HCT116 (cell line): ENCODE measurements at regions not wholly inside any gene's neighbourhood (a gene's known extent, or its start where the extent isn't known, plus 50 kb on each side); places are given as distances from the start of the nearest gene placed in this dataset.

ENCODE experiments used
- ATAC-seq: fragments of 200-7000 bp; cut with Tn5 transposase; 2 replicates; pipeline ENCODE4 v1.9.1; 2020; ENCODE audit warnings: mild to moderate bottlenecking, moderate library complexity
- BruUV-seq: library from RNA; stranded (reverse); fragments of 400-500 nt; replicated peaks from 2 replicates; lab custom pipeline; 2021; lab: Mats Ljungman, UMichigan
- CTCF ChIA-PET: fragments of 300-600 bp; sonication (Branson Sonifier 250); formaldehyde crosslinking; loops from one replicate; lab custom pipeline; 2021; ENCODE audit warnings: antibody characterized with exemption; lab: Charles Lee
- POLR2A ChIA-PET: fragments of 300-600, 350-600 bp; sonication (Branson Sonifier 250); formaldehyde crosslinking; loops from one replicate; lab custom pipeline; 2021; ENCODE audit warnings: antibody characterized with exemption; lab: Charles Lee
- RAD21 ChIA-PET, 2 experiments: fragments of 300-600 bp; sonication (Branson Sonifier 250); formaldehyde crosslinking; loops; one replicate each; lab custom pipeline; 2023; ENCODE audit warnings: low total read pairs in 2 of 2; ENCODE audit not compliant: uncharacterized antibody in 2 of 2, unreplicated experiment in 2 of 2, low non-redundant PET in 1 of 2; lab: Charles Lee
- DNase-seq: peaks from one replicate; pipeline ENCODE4 v3.0.0-alpha.2; 2010; ENCODE audit warnings: low read depth, low spot score
- H2AFZ ChIP-seq: fragments of 200-600 bp; shearing (Covaris generic), sonication (generic); 2 replicates; pipeline ENCODE4 v1.6.1; 2017; ENCODE audit warnings: low read depth, mixed run types, mixed read lengths, antibody characterized with exemption, low read length; ENCODE audit not compliant: poor library complexity, severe bottlenecking
- H3K27ac ChIP-seq: 2 replicates; pipeline ENCODE4 v1.5.1; 2012; ENCODE audit warnings: low read depth, low read length
- H3K27me3 ChIP-seq: fragments of 200-600 bp; sonication (generic); 2 replicates; pipeline ENCODE4 v1.6.1; 2016; ENCODE audit warnings: mixed run types, low read length, mixed read lengths; ENCODE audit not compliant: insufficient read depth
- H3K36me3 ChIP-seq, 2 experiments: fragments of 200-500 bp in 1 of 2; fragments of 200-600 bp in 1 of 2; sonication (Bioruptor generic) in 1 of 2; sonication (generic) in 1 of 2; 2 replicates each; pipeline versions ENCODE4 v1.5.1 to v1.6.1; 2014 to 2016; ENCODE audit warnings: low read length in 2 of 2, inconsistent platforms in 1 of 2, mixed read lengths in 1 of 2, mixed run types in 1 of 2; ENCODE audit not compliant: insufficient read depth in 2 of 2, control insufficient read depth in 1 of 2
- H3K4me1 ChIP-seq, 2 experiments: fragments of 200-600 bp in 1 of 2; sonication (generic) in 1 of 2; 2 replicates each; pipeline versions ENCODE4 v1.5.1 to v1.6.1; 2012 to 2017; ENCODE audit warnings: low read length in 2 of 2, inconsistent platforms in 1 of 2, mild to moderate bottlenecking in 1 of 2, mixed read lengths in 1 of 2, mixed run types in 1 of 2, moderate library complexity in 1 of 2; ENCODE audit not compliant: insufficient read depth in 2 of 2, control insufficient read depth in 1 of 2
- H3K4me2 ChIP-seq: fragments of 200-600 bp; sonication (generic); 2 replicates; pipeline ENCODE4 v1.6.1; 2017; ENCODE audit warnings: mixed run types, low read length, mixed read lengths
- H3K4me3 ChIP-seq, 2 experiments: fragments of 200-600 bp in 1 of 2; sonication (generic) in 1 of 2; replicated peaks in 1 of 2; 2 replicates each; pipeline ENCODE4 v1.5.1; 2011 to 2016; ENCODE audit warnings: low read length in 2 of 2, control low read depth in 1 of 2, low read depth in 1 of 2, mild to moderate bottlenecking in 1 of 2, mixed read lengths in 1 of 2, mixed run types in 1 of 2
- H3K79me2 ChIP-seq: fragments of 200-600 bp; sonication (generic); 2 replicates; pipeline ENCODE4 v1.6.1; 2017; ENCODE audit warnings: mild to moderate bottlenecking, mixed run types, low read length, moderate library complexity, mixed read lengths; ENCODE audit not compliant: insufficient read depth
- H3K9ac ChIP-seq: fragments of 200-600 bp; sonication (generic); 2 replicates; pipeline ENCODE4 v1.6.1; 2016; ENCODE audit warnings: low read length, mixed read lengths
- H3K9me2 ChIP-seq: fragments of 200-600 bp; sonication (generic), shearing (Covaris generic); 2 replicates; pipeline ENCODE4 v1.6.1; 2017; ENCODE audit warnings: mixed run types, mild to moderate bottlenecking, moderate library complexity; ENCODE audit not compliant: insufficient read depth
- H3K9me3 ChIP-seq, 2 experiments: fragments of 200-500 bp in 1 of 2; fragments of 200-600 bp in 1 of 2; sonication (Bioruptor generic) in 1 of 2; sonication (generic) in 1 of 2; 2 replicates each; pipeline ENCODE4 v1.6.1; 2014 to 2017; ENCODE audit warnings: low read length in 2 of 2, mixed read lengths in 2 of 2, inconsistent platforms in 1 of 2, low read depth in 1 of 2, mild to moderate bottlenecking in 1 of 2, mixed run types in 1 of 2, moderate library complexity in 1 of 2; ENCODE audit not compliant: control insufficient read depth in 1 of 2, insufficient read depth in 1 of 2
- H4K20me1 ChIP-seq: fragments of 200-600 bp; sonication (generic), shearing (Covaris generic); 2 replicates; pipeline ENCODE4 v1.6.1; 2017; ENCODE audit warnings: mixed run types, mild to moderate bottlenecking, moderate library complexity; ENCODE audit not compliant: insufficient read depth
- ATF3 ChIP-seq: IDR thresholded peaks from 2 replicates; pipeline ENCODE4 v1.6.1; 2012
- CBX3 ChIP-seq: IDR thresholded peaks from 2 replicates; pipeline ENCODE4 v1.6.1; 2012; ENCODE audit warnings: low read depth
- CEBPB ChIP-seq: IDR thresholded peaks from 2 replicates; pipeline ENCODE4 v1.6.1; 2012; ENCODE audit warnings: low read depth
- EGR1 ChIP-seq: IDR thresholded peaks from 2 replicates; pipeline ENCODE4 v1.6.1; 2012; ENCODE audit warnings: low read depth
- ELF1 ChIP-seq: IDR thresholded peaks from 2 replicates; pipeline ENCODE4 v1.6.1; 2012; ENCODE audit warnings: low read depth, borderline replicate concordance
- EZH2 ChIP-seq: fragments of 200-600 bp; sonication (generic); IDR thresholded peaks from 2 replicates; pipeline ENCODE4 v1.6.1; 2017; ENCODE audit warnings: antibody characterized with exemption, mixed run types
- JUND ChIP-seq: IDR thresholded peaks from 2 replicates; pipeline ENCODE4 v1.6.1; 2012
- MAX ChIP-seq: IDR thresholded peaks from 2 replicates; pipeline ENCODE4 v1.6.1; 2012
- POLR2A ChIP-seq: IDR thresholded peaks from 2 replicates; pipeline ENCODE4 v1.7.0; 2011; ENCODE audit warnings: borderline replicate concordance; ENCODE audit not compliant: insufficient read depth, insufficient read length; ENCODE audit errors: extremely low read depth
- POLR2AphosphoS5 ChIP-seq: IDR thresholded peaks from 2 replicates; pipeline ENCODE4 v1.6.1; 2011; ENCODE audit warnings: mild to moderate bottlenecking, low read depth, low read length, moderate library complexity
- RAD21 ChIP-seq: IDR thresholded peaks from 2 replicates; pipeline ENCODE4 v1.6.1; 2012; ENCODE audit warnings: low read depth, mild to moderate bottlenecking
- SIN3A ChIP-seq: IDR thresholded peaks from 2 replicates; pipeline ENCODE4 v1.6.1; 2012; ENCODE audit warnings: low read depth
- SP1 ChIP-seq: IDR thresholded peaks from 2 replicates; pipeline ENCODE4 v1.6.1; 2012; ENCODE audit warnings: low read depth
- SRF ChIP-seq: IDR thresholded peaks from 2 replicates; pipeline ENCODE4 v1.6.1; 2012; ENCODE audit warnings: low read depth
- TCF7L2 ChIP-seq: IDR thresholded peaks from 2 replicates; pipeline ENCODE4 v1.7.0; 2011; ENCODE audit warnings: borderline replicate concordance, inconsistent platforms; ENCODE audit not compliant: insufficient read depth, insufficient read length; ENCODE audit errors: extremely low read depth
- ZBTB33 ChIP-seq: IDR thresholded peaks from 2 replicates; pipeline ENCODE4 v1.6.1; 2011; ENCODE audit warnings: mild to moderate bottlenecking, low read length, moderate library complexity; ENCODE audit not compliant: insufficient replicate concordance; ENCODE audit errors: extremely low read depth
- ZFX ChIP-seq: fragments of 450-650 bp; IDR thresholded peaks from 2 replicates; pipeline ENCODE4 v1.6.1; 2017
- ZNF274 ChIP-seq: fragments of 200-500 bp; sonication (Bioruptor generic); IDR thresholded peaks from 2 replicates; pipeline ENCODE4 v1.6.1; 2014; ENCODE audit warnings: mild to moderate bottlenecking, low read depth, low read length, inconsistent platforms
- intact Hi-C: fragments of 100-400 bp; cut with micrococcal nuclease; formaldehyde crosslinking; loops from 2 replicates; pipeline ENCODE4 v1.10.0; 2022
- TF ChIP-seq, protein P1 (sequence below), 3 experiments: fragments of 200-600 bp in 1 of 3; sonication (generic) in 1 of 3; IDR thresholded peaks in 2 of 3; conservative IDR thresholded peaks in 1 of 3; 2 replicates each; pipeline ENCODE4 v1.5.1; 2012 to 2017; ENCODE audit warnings: low read depth in 2 of 3, low read length in 2 of 3, antibody characterized with exemption in 1 of 3, borderline replicate concordance in 1 of 3, control low read depth in 1 of 3, mild to moderate bottlenecking in 1 of 3, mixed read lengths in 1 of 3, mixed run types in 1 of 3, moderate library complexity in 1 of 3; ENCODE audit not compliant: insufficient read depth in 1 of 3

GRCh38 chr1:8251635-8252034 is 66.3 kb upstream of the SLC45A1 start:
- BruUV-seq, result no TSS peak
- DNase-seq (no peak), ATAC-seq (no peak)
- ChIA-PET CTCF (no interaction called here), POLR2A (no interaction called here), RAD21 (no interaction called here)
- intact Hi-C loops, result no loop called here
- Histone ChIP-seq H3K79me2 (no peaks in the 10 kb centered on the region), H3K27ac (no peak overlapping the region), H3K36me3 (no peaks in the 10 kb centered on the region), H3K4me1 (peaks cover 3 to 4% of the 10 kb centered on the region in 2 experiments; a peak in 2 of 4 replicates), H3K4me3 (no peak overlapping the region), H2AFZ (no peak overlapping the region), H3K9me3 (no peaks in the 10 kb centered on the region), H3K27me3 (no peaks in the 10 kb centered on the region), H3K4me2 (no peak overlapping the region), H3K9me2 (no peaks in the 10 kb centered on the region), H4K20me1 (no peaks in the 10 kb centered on the region), H3K9ac (no peak overlapping the region)
- TF ChIP-seq MAX (no peak), ZBTB33 (no peak), POLR2A (no peak), SIN3A (no peak), EGR1 (no peak), ZFX (no peak), POLR2AphosphoS5 (no peak), SP1 (no peak), CEBPB (no peak), SRF (no peak), ATF3 (no peak), RAD21 (no peak), ZNF274 (no peak), TCF7L2 (no peak), JUND (no peak), ELF1 (no peak), EZH2 (no peak), CBX3 (no peak)
- TF ChIP-seq, protein P1, sequence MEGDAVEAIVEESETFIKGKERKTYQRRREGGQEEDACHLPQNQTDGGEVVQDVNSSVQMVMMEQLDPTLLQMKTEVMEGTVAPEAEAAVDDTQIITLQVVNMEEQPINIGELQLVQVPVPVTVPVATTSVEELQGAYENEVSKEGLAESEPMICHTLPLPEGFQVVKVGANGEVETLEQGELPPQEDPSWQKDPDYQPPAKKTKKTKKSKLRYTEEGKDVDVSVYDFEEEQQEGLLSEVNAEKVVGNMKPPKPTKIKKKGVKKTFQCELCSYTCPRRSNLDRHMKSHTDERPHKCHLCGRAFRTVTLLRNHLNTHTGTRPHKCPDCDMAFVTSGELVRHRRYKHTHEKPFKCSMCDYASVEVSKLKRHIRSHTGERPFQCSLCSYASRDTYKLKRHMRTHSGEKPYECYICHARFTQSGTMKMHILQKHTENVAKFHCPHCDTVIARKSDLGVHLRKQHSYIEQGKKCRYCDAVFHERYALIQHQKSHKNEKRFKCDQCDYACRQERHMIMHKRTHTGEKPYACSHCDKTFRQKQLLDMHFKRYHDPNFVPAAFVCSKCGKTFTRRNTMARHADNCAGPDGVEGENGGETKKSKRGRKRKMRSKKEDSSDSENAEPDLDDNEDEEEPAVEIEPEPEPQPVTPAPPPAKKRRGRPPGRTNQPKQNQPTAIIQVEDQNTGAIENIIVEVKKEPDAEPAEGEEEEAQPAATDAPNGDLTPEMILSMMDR (IDR thresholded peaks at IDR 0.05 in 2 of 3, conservative IDR thresholded peaks at IDR 0.05 in 1 of 3; ENCODE audit: borderline replicate concordance in 1 of 3, insufficient read depth in 1 of 3, low read depth in 2 of 3, low read length in 2 of 3), result no peak
